H1 (cell line): ENCODE measurements at regions not wholly inside any gene's neighbourhood (a gene's known extent, or its start where the extent isn't known, plus 50 kb on each side); places are given as distances from the start of the nearest gene placed in this dataset.

ENCODE experiments used
- CTCF ChIA-PET: fragments of 300-600 bp; sonication (Branson Sonifier 250); formaldehyde crosslinking; loops from one replicate; lab custom pipeline; 2021; ENCODE audit not compliant: partially characterized antibody; lab: Charles Lee
- POLR2A ChIA-PET: fragments of 300-600 bp; sonication (Branson Sonifier 250); formaldehyde crosslinking; loops from one replicate; lab custom pipeline; 2021; ENCODE audit warnings: inconsistent platforms; ENCODE audit not compliant: partially characterized antibody; lab: Charles Lee
- DNase-seq, 2 experiments: peaks; one replicate each; pipeline versions ENCODE4 v3.0.0 to v3.0.0-alpha.2; 2010 to 2022; ENCODE audit warnings: low spot score in 2 of 2, low read depth in 1 of 2, mixed read lengths in 1 of 2
- FAIRE-seq: peaks from 2 replicates; lab custom pipeline; 2011; peaks lifted over from hg19 to GRCh38; lab: Jason Lieb, UNC
- H2AFZ ChIP-seq: 2 replicates; pipeline ENCODE4 v1.8.1; 2012; ENCODE audit warnings: low read length, inconsistent platforms
- H2AK5ac ChIP-seq: 2 replicates; pipeline ENCODE4 v1.6.1; 2013; ENCODE audit warnings: low read depth, low read length
- H2BK120ac ChIP-seq: replicated peaks from 2 replicates; pipeline ENCODE3; 2013; ENCODE audit warnings: low read depth, low read length, inconsistent platforms
- H2BK12ac ChIP-seq: 2 replicates; pipeline ENCODE4 v1.6.1; 2013; ENCODE audit warnings: low read depth, low read length
- H2BK15ac ChIP-seq: 2 replicates; pipeline ENCODE4 v1.6.1; 2013; ENCODE audit warnings: low read length
- H2BK20ac ChIP-seq: 2 replicates; pipeline ENCODE4 v1.6.1; 2013; ENCODE audit warnings: low read length
- H2BK5ac ChIP-seq: 2 replicates; pipeline ENCODE4 v1.6.1; 2013; ENCODE audit warnings: low read depth, low read length
- H3K14ac ChIP-seq: 2 replicates; pipeline ENCODE4 v1.6.1; 2013; ENCODE audit warnings: inconsistent platforms; ENCODE audit not compliant: insufficient read length
- H3K18ac ChIP-seq: 2 replicates; pipeline ENCODE4 v1.6.1; 2013; ENCODE audit warnings: low read length; ENCODE audit errors: extremely low read depth
- H3K23ac ChIP-seq: 2 replicates; pipeline ENCODE4 v1.6.1; 2013; ENCODE audit warnings: inconsistent platforms; ENCODE audit not compliant: insufficient read length
- H3K23me2 ChIP-seq: 2 replicates; pipeline ENCODE4 v1.6.1; 2013; ENCODE audit warnings: low read depth, low read length
- H3K27ac ChIP-seq: 2 replicates; pipeline ENCODE4 v1.6.1; 2011; ENCODE audit warnings: low read depth, low read length, inconsistent platforms
- H3K27me3 ChIP-seq, 4 experiments: replicated peaks in 1 of 4; 1 replicate in 1 of 4; 2 replicates in 3 of 4; pipeline versions ENCODE4 v1.6.1 to v1.8.1; 2011 to 2013; ENCODE audit warnings: low read length in 3 of 4, mild to moderate bottlenecking in 3 of 4, inconsistent platforms in 2 of 4, mixed read lengths in 2 of 4, moderate library complexity in 1 of 4; ENCODE audit not compliant: control insufficient read depth in 3 of 4, insufficient read depth in 3 of 4; ENCODE audit errors: extremely low read depth in 1 of 4
- H3K36me3 ChIP-seq, 4 experiments: 2 replicates each; pipeline versions ENCODE4 v1.6.1 to v1.8.1; 2011 to 2013; ENCODE audit warnings: mild to moderate bottlenecking in 4 of 4, low read length in 3 of 4, moderate library complexity in 2 of 4, control low read depth in 1 of 4, inconsistent platforms in 1 of 4; ENCODE audit not compliant: insufficient read depth in 4 of 4, control insufficient read depth in 2 of 4
- H3K4ac ChIP-seq: replicated peaks from 2 replicates; pipeline ENCODE3; 2013; ENCODE audit warnings: low read length, low read depth, mixed read lengths, inconsistent platforms; ENCODE audit not compliant: insufficient read length
- H3K4me1 ChIP-seq, 4 experiments: replicated peaks in 1 of 4; 1 replicate in 1 of 4; 2 replicates in 3 of 4; pipeline versions ENCODE4 v1.6.1 to v1.8.1; 2011 to 2013; ENCODE audit warnings: low read length in 3 of 4, inconsistent platforms in 2 of 4, mixed read lengths in 1 of 4; ENCODE audit not compliant: insufficient read depth in 4 of 4, control insufficient read depth in 3 of 4
- H3K4me2 ChIP-seq, 2 experiments: 2 replicates each; pipeline versions ENCODE4 v1.6.1 to v1.8.1; 2011 to 2013; ENCODE audit warnings: low read depth in 2 of 2, low read length in 2 of 2, control low read depth in 1 of 2, inconsistent platforms in 1 of 2, mild to moderate bottlenecking in 1 of 2; ENCODE audit not compliant: insufficient read depth in 1 of 2
- H3K4me3 ChIP-seq, 4 experiments: fragments of 200-600, 300-600 bp in 1 of 4; sonication (generic), shearing (Covaris generic), sonication (Bioruptor Twin) in 1 of 4; 2 replicates each; pipeline versions ENCODE4 v1.5.1 to v1.8.1; 2011 to 2016; ENCODE audit warnings: low read length in 4 of 4, low read depth in 3 of 4, control low read depth in 2 of 4, inconsistent platforms in 2 of 4, mild to moderate bottlenecking in 2 of 4, mixed read lengths in 1 of 4, moderate library complexity in 1 of 4; ENCODE audit not compliant: insufficient read depth in 2 of 4; ENCODE audit errors: extremely low read depth in 1 of 4
- H3K56ac ChIP-seq: replicated peaks from 2 replicates; pipeline ENCODE3; 2013; ENCODE audit warnings: low read depth, mild to moderate bottlenecking, mixed read lengths, low read length, inconsistent platforms; ENCODE audit not compliant: insufficient read length
- H3K79me1 ChIP-seq: 2 replicates; pipeline ENCODE4 v1.6.1; 2013; ENCODE audit warnings: low read depth, low read length, control low read depth
- H3K79me2 ChIP-seq, 2 experiments: 2 replicates each; pipeline versions ENCODE4 v1.6.1 to v1.8.1; 2012 to 2013; ENCODE audit warnings: low read length in 2 of 2, mild to moderate bottlenecking in 2 of 2, inconsistent platforms in 1 of 2; ENCODE audit not compliant: insufficient read depth in 2 of 2, control insufficient read depth in 1 of 2
- H3K9ac ChIP-seq, 4 experiments: replicated peaks in 1 of 4; 1 replicate in 1 of 4; 2 replicates in 3 of 4; pipeline versions ENCODE4 v1.6.1 to v1.8.1; 2011 to 2013; ENCODE audit warnings: low read depth in 3 of 4, low read length in 3 of 4, control low read depth in 2 of 4, mild to moderate bottlenecking in 2 of 4, moderate library complexity in 2 of 4, inconsistent platforms in 1 of 4; ENCODE audit errors: extremely low read depth in 1 of 4
- H3K9me3 ChIP-seq, 2 experiments: 2 replicates each; pipeline versions ENCODE4 v1.6.1 to v1.8.1; 2012 to 2013; ENCODE audit warnings: mild to moderate bottlenecking in 2 of 2, moderate library complexity in 2 of 2, control low read depth in 1 of 2, inconsistent platforms in 1 of 2, low read depth in 1 of 2, low read length in 1 of 2, mixed read lengths in 1 of 2; ENCODE audit not compliant: insufficient read depth in 2 of 2
- H4K20me1 ChIP-seq, 2 experiments: replicated peaks in 1 of 2; 2 replicates each; pipeline versions ENCODE3 to v1.8.1; 2011 to 2013; ENCODE audit warnings: inconsistent platforms in 2 of 2, low read length in 2 of 2, mild to moderate bottlenecking in 1 of 2; ENCODE audit not compliant: insufficient read depth in 2 of 2, control insufficient read depth in 1 of 2
- H4K5ac ChIP-seq: 2 replicates; pipeline ENCODE4 v1.6.1; 2013; ENCODE audit warnings: low read length, low read depth, mixed read lengths, inconsistent platforms; ENCODE audit not compliant: insufficient read length
- H4K8ac ChIP-seq: 2 replicates; pipeline ENCODE4 v1.8.0; 2013; ENCODE audit warnings: mild to moderate bottlenecking, moderate library complexity, low read length, inconsistent platforms; ENCODE audit not compliant: insufficient read depth; ENCODE audit errors: extremely low read depth
- H4K91ac ChIP-seq: replicated peaks from 2 replicates; pipeline ENCODE3; 2013; ENCODE audit warnings: low read length, mixed read lengths, inconsistent platforms; ENCODE audit not compliant: insufficient read length
- ASH2L ChIP-seq: fragments of 200-600, 300-600 bp; sonication (generic); IDR thresholded peaks from one replicate; pipeline ENCODE4 v1.7.1; 2017; ENCODE audit warnings: low read length
- BCL11A ChIP-seq, 2 experiments: IDR thresholded peaks; one replicate each; pipeline ENCODE4 v1.6.1; 2011; ENCODE audit warnings: low read depth in 2 of 2, low read length in 2 of 2, mild to moderate bottlenecking in 2 of 2
- BRCA1 ChIP-seq: IDR thresholded peaks from 2 replicates; pipeline ENCODE4 v1.6.1; 2012; ENCODE audit warnings: low read depth, low read length, improper control_type of control experiment
- CEBPB ChIP-seq: IDR thresholded peaks from 2 replicates; pipeline ENCODE4 v1.6.1; 2012; ENCODE audit warnings: low read depth, low read length
- CHD1 ChIP-seq: IDR thresholded peaks from 2 replicates; pipeline ENCODE4 v1.6.1; 2012; ENCODE audit warnings: low read depth, low read length, improper control_type of control experiment
- CREB1 ChIP-seq: IDR thresholded peaks from 2 replicates; pipeline ENCODE4 v1.6.1; 2012; ENCODE audit warnings: inconsistent platforms
- CTBP2 ChIP-seq: IDR thresholded peaks from 2 replicates; pipeline ENCODE4 v1.7.0; 2011; ENCODE audit warnings: borderline replicate concordance, mild to moderate bottlenecking, moderate library complexity, mixed read lengths, low read length; ENCODE audit not compliant: insufficient read depth, insufficient read length
- EP300 ChIP-seq, 2 experiments: IDR thresholded peaks; 1 replicate in 1 of 2; 2 replicates in 1 of 2; pipeline ENCODE4 v1.6.1; 2011 to 2012; ENCODE audit warnings: low read depth in 2 of 2, low read length in 2 of 2, mild to moderate bottlenecking in 2 of 2, borderline replicate concordance in 1 of 2, inconsistent platforms in 1 of 2, moderate library complexity in 1 of 2
- HDAC2 ChIP-seq, 2 experiments: fragments of 300-600 bp in 1 of 2; sonication (generic) in 1 of 2; IDR thresholded peaks; 2 replicates each; pipeline ENCODE4 v1.6.1; 2011 to 2012; ENCODE audit warnings: low read depth in 2 of 2, low read length in 2 of 2, mild to moderate bottlenecking in 2 of 2, moderate library complexity in 2 of 2, borderline replicate concordance in 1 of 2, inconsistent platforms in 1 of 2
- JUN ChIP-seq: IDR thresholded peaks from 2 replicates; pipeline ENCODE4 v1.6.1; 2011; ENCODE audit warnings: low read depth, mild to moderate bottlenecking, improper control_type of control experiment, low read length
- KDM5A ChIP-seq: fragments of 200-600 bp; IDR thresholded peaks from 2 replicates; pipeline ENCODE4 v1.7.1; 2012; ENCODE audit warnings: mild to moderate bottlenecking, low read length, inconsistent platforms, mixed read lengths
- SAP30 ChIP-seq: fragments of 300-600 bp; sonication (generic); IDR thresholded peaks from 2 replicates; pipeline ENCODE4 v1.7.1; 2012; ENCODE audit warnings: low read length, moderate library complexity, mild to moderate bottlenecking, inconsistent platforms; ENCODE audit not compliant: insufficient read depth, insufficient replicate concordance
- SP1 ChIP-seq: IDR thresholded peaks from 2 replicates; pipeline ENCODE4 v1.6.1; 2011; ENCODE audit warnings: low read depth, low read length
- SP2 ChIP-seq: IDR thresholded peaks from 2 replicates; pipeline ENCODE4 v1.6.1; 2012; ENCODE audit warnings: mild to moderate bottlenecking, low read length, inconsistent platforms
- TAF1 ChIP-seq: IDR thresholded peaks from 2 replicates; pipeline ENCODE4 v1.6.1; 2011; ENCODE audit warnings: mild to moderate bottlenecking, low read depth, low read length
- YY1 ChIP-seq: IDR thresholded peaks from 2 replicates; pipeline ENCODE4 v1.6.1; 2011; ENCODE audit warnings: low read depth, mild to moderate bottlenecking, low read length
- WGBS, 2 experiments: shearing (Covaris generic) in 1 of 2; methylation state at CpG; one replicate each; pipeline versions ENCODE4 v1.1.6 to v1.1.7; 2013 to 2015; ENCODE audit warnings: low lambda C conversion rate in 2 of 2, mixed read lengths in 2 of 2, inconsistent platforms in 1 of 2, low coverage in 1 of 2, missing lambda C conversion rate in 1 of 2; ENCODE audit not compliant: insufficient replicate concordance in 2 of 2, insufficient coverage in 1 of 2, insufficient read length in 1 of 2; ENCODE audit errors: extremely low coverage in 1 of 2, missing lambda C conversion rate in 1 of 2; 5-methylcytosine and 5-hydroxymethylcytosine counted together

GRCh38 chr4:188728359-188728758 lies 589.1 kb downstream of the TRIML1 start:
- FAIRE-seq = no peak
- no peak for DNase-seq
- POLR2A ChIA-PET = no interaction called here
- no peak overlapping the region for H2BK120ac ChIP-seq
- no peak overlapping the region for H4K5ac ChIP-seq
- H3K4me3 ChIP-seq = no peak overlapping the region
- H3K14ac ChIP-seq = no peak overlapping the region
- H2BK12ac ChIP-seq = no peak overlapping the region
- CTCF ChIA-PET = no interaction called here
- WGBS, 2 experiments = 88% methylated on average over 1 of the region's 1 CpG; no CpG with 5 or more reads in 1 of the 2 experiments
- H3K79me1 ChIP-seq = no peaks in the 10 kb centered on the region
- H4K91ac ChIP-seq = no peak overlapping the region
- H4K20me1 ChIP-seq = no peaks in the 10 kb centered on the region
- H3K79me2 ChIP-seq = no peaks in the 10 kb centered on the region
- no peak for TF ChIP-seq ASH2L
- no peak for TF ChIP-seq HDAC2 (IDR thresholded peaks at IDR 0.05; ENCODE audit: borderline replicate concordance in 1 of 2, low read depth in 2 of 2, low read length in 2 of 2)
- no peak for TF ChIP-seq BCL11A (IDR thresholded peaks at IDR 0.05; ENCODE audit: low read depth in 2 of 2, low read length in 2 of 2)
- no peak for TF ChIP-seq CTBP2
- no peak for TF ChIP-seq KDM5A
- TF ChIP-seq YY1 = no peak
- no peak for TF ChIP-seq CEBPB
- no peak for TF ChIP-seq SAP30
- no peak for TF ChIP-seq JUN
- TF ChIP-seq SP1 = no peak
- no peak for TF ChIP-seq CHD1
- no peak for TF ChIP-seq BRCA1
- no peak for TF ChIP-seq TAF1
- no peak for TF ChIP-seq SP2
- TF ChIP-seq CREB1 = no peak
- TF ChIP-seq EP300 (IDR thresholded peaks at IDR 0.05; ENCODE audit: borderline replicate concordance in 1 of 2, low read depth in 2 of 2, low read length in 2 of 2) = no peak
- H4K8ac ChIP-seq = no peak overlapping the region
- no peaks in the 10 kb centered on the region for H3K36me3 ChIP-seq
- H3K9me3 ChIP-seq = no peaks in the 10 kb centered on the region
- no peak overlapping the region for H2AK5ac ChIP-seq
- H3K27ac ChIP-seq = no peak overlapping the region
- H3K4me1 ChIP-seq = no peaks in the 10 kb centered on the region
- no peaks in the 10 kb centered on the region for H3K27me3 ChIP-seq
- no peak overlapping the region for H2BK15ac ChIP-seq
- no peak overlapping the region for H2AFZ ChIP-seq
- H3K18ac ChIP-seq = no peak overlapping the region
- no peak overlapping the region for H2BK5ac ChIP-seq
- no peak overlapping the region for H2BK20ac ChIP-seq
- H3K23me2 ChIP-seq = no peaks in the 10 kb centered on the region
- no peak overlapping the region for H3K9ac ChIP-seq
- H3K23ac ChIP-seq = no peak overlapping the region
- no peak overlapping the region for H3K56ac ChIP-seq
- no peak overlapping the region for H3K4me2 ChIP-seq
- no peak overlapping the region for H3K4ac ChIP-seq
